ENCODE measurements at regions not wholly inside any gene's neighbourhood (a gene's known extent, or its start where the extent isn't known, plus 50 kb on each side); places are given as distances from the start of the nearest gene placed in this dataset.

GRCh38 chr2:82675186-82675585 is 1783.9 kb downstream of the SUCLG1 start:
- DNase-seq (ENCODE audit: insufficient read length, low spot score) (peak; percentile 14), FAIRE-seq (no peak)

- FAIRE-seq (no peak), DNase-seq (ENCODE audit: insufficient read length, low spot score) (no peak)
Measured at GRCh38 chr2:82674652-82675051, 1784.4 kb downstream of the SUCLG1 start.

GRCh38 chr2:82667491-82667890 is 1791.6 kb downstream of the SUCLG1 start:
- no peak for DNase-seq (ENCODE audit: insufficient read length, low spot score)
- no peak for FAIRE-seq

GRCh38 chr2:82665691-82666090 is 1793.4 kb downstream of the SUCLG1 start:
- no peak for DNase-seq (ENCODE audit: insufficient read length, low spot score)
- no peak for FAIRE-seq

GRCh38 chr2:82657106-82657505 is 1802.0 kb downstream of the SUCLG1 start:
- FAIRE-seq: no peak
- no peak for DNase-seq (ENCODE audit: insufficient read length, low spot score)

DNA sequence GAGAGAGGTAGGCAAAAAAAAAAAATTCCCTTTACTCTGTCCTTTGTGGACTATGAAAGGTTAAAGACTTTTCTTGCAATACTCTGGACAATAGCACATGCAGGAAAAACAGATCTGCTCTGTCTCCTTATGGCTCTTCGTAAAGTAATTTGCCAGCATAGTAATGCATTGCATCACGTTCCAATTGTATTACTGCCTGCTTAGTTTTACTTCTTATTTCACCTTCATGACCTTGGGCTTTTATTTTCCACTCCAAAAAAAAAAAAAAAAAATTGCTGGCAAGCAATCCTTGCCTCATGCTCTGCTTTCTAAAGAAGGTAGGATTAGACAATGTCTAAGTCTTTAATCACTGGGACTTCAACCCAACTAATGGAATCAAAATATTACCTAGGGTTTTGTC is 1802.7 kb downstream of the SUCLG1 start:
- FAIRE-seq (no peak), DNase-seq (ENCODE audit: insufficient read length, low spot score) (no peak)

DNA sequence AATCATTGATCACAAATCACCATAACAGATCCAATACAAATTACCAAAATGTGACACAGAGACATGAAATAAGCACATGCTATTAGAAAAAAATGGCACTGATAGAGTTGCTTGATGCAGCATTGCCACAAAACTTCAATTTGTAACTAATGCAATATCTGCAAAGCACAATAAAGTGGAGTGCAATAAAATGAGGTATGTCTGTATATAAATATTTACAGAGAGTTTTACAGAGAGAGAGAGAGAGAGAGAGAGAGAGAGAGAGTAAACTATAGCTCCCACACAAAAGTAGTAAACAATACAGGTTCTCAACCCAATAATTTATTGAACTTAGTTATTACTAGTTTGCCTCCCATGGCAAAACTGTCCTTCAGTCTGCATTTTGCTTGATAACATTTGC is 1807.0 kb downstream of the SUCLG1 start:
- no peak for FAIRE-seq
- DNase-seq (ENCODE audit: insufficient read length, low spot score): no peak

DNA sequence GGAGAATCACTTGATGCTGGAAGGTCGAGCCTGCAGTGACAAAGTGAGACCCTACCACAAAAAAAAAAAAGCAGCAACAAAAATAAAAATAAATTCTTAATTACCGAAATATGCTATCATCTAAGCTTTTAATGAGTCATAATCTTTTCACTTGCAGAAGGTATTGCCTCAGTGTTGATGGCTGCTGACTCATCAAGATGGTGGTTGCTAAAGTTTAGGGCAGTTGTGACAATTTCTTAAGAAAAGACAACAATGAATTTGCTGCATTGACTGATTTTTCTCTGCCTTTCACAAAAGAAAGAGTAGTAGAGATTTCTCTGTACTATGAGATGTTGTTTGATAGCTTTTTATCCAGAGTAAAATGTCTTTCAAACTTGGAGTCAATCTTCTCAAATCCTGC is 1809.0 kb downstream of the SUCLG1 start:
- FAIRE-seq: no peak
- DNase-seq (ENCODE audit: insufficient read length, low spot score): no peak

GRCh38 chr2:82641598-82642180 is 1817.4 kb downstream of the SUCLG1 start:
- DNase-seq (ENCODE audit: insufficient read length, low spot score): no peak
- no peak for FAIRE-seq

DNA sequence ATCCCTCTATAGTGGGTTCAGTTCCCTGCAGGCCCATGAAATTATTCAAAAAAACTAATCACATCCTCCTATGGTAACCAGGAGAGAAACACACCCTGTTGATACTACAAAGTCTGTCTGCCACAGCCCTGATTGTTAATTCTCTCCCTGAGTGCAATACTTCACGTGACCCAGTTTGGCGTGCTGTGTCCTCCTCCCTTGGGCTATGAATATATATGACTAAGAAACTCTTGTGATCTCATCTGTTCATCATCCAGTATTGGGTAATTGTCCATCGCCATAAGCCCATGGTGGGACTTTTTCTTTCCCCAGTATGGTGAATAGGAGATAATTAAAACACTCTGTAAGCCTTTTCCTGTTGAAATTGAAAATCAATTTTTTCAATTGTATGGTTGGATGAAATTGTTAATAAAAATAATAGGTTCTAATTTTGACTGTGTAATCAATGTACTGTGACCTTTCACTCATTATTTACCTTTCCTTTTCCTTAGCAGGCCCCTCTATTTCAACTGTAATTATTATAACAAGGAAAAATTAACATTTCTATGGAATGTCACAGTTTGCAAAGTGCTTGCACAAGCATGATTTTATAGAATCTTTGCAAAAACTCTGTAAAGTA is 1822.6 kb downstream of the SUCLG1 start:
- no peak for FAIRE-seq
- DNase-seq (ENCODE audit: insufficient read length, low spot score): no peak

DNA sequence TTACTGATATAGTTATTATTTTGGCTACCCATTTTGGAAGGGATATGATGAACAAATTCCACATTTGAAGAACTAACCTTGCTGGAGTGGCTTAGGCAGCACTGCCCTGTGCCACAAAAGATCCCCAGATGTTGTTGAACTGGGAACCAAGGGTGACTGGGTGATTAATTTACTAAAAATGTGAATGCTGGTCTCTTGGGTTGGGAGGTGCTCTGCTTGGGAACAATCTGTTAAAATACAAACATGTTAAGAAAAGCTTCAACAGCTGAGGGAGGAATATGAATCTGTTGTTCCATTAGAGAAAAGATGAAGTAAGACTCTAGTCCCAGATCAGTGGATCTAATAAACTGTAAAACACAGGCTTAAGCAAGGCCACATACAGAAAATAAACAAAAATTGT is 1860.1 kb downstream of the SUCLG1 start:
- FAIRE-seq: no peak
- no peak for DNase-seq (ENCODE audit: insufficient read length, low spot score)

GRCh38 chr2:82596581-82596980 is 1862.5 kb downstream of the SUCLG1 start:
- DNase-seq (ENCODE audit: insufficient read length, low spot score): no peak
- no peak for FAIRE-seq

DNA sequence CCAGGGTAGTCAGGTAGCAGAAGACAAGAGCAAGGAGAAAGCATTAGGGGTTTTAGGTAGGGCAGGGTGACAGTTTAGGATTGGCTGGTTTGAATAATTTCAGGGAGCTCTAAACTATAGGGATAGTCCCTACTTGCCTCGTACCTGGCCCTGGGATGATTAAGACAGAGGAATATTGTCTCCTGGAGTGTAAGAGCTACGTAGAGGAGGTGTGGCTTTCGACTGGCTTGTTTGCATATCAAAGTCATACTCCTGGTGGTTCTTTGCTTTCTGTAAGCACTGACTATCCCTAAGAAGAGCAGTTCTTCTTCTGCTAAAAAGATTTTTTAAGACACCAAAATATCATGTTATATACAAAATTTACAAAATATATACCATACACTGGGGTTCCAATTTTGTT is 1867.4 kb downstream of the SUCLG1 start:
- no peak for DNase-seq (ENCODE audit: insufficient read length, low spot score)
- FAIRE-seq: no peak

DNA sequence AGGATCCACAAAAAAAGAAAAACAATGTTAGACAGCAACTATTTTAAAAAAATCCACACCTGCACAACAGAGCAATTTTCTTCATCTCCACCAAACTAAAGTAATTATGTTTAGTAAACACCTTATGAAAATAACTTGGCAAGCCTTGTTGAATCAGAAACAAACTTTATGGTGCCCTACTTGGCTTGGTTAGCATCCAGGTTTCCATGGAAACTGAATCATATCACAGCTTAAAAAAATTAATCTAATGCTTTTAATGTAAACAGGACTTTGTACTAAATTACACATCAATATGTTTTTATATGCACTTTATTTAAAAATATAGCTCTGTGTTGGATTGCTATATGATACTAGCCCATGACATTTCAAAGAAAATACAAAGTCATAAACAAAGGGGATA is 1882.4 kb downstream of the SUCLG1 start:
- FAIRE-seq (no peak), DNase-seq (ENCODE audit: insufficient read length, low spot score) (no peak)

GRCh38 chr2:82539280-82539621 is 1919.8 kb downstream of the SUCLG1 start:
- no peak for FAIRE-seq
- no peak for DNase-seq (ENCODE audit: insufficient read length, low spot score)

DNA sequence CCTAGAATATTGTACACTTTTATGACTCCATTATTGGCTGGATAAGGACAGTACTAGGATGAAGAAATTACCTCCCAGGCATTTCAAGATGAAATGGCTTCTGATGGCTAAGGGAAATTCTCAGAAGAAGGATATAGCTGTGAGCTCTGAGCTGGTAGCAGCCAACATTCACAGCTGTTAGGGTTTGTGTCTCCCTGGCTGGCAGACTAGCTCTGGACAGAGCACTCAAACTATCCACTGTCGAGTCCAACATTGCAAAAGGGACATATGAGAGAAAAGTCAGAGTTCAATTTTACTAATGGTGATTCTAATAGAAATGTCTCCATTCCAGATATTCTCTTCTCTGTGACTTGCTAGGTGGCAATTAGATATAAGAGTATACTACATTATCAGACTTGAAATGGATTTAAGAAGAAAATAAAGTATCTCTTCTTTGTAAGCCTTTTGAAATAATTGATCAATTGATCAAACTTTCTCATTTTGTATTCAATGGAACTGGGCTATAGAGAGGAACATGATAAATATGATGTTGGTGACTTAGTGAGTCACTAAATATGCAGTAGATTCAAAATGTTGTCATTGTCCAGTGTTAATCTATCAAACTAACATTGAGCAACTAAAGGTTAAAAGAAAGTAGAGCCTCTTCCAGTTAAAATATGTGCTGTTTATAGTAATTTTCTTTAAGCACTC is 1920.3 kb downstream of the SUCLG1 start:
- no peak for FAIRE-seq
- DNase-seq (ENCODE audit: insufficient read length, low spot score): no peak

GRCh38 chr2:82528288-82528687 is 1930.8 kb downstream of the SUCLG1 start:
- no peak for FAIRE-seq
- DNase-seq (ENCODE audit: insufficient read length, low spot score): no peak

DNA sequence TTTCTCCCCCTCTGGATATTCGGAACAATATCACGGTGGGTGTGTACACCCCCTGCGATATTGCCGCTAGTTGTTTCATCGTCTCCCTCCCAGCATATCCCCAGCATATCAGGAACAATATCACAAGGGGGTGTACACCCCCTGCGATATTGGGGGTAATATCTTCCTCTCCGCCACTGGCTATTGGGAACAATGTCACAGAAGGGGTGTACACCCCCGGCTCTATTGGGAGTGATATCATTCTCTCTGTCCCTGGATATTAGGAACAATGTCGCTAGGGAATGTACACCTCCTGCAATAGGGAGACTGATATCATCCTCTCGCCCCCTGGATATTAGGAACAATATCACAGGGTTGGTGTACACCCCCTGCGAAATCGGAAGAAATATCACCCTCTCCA is 1932.0 kb downstream of the SUCLG1 start:
- no peak for DNase-seq (ENCODE audit: insufficient read length, low spot score)
- peak; percentile 54 for FAIRE-seq

GRCh38 chr2:82526277-82526676 is 1932.8 kb downstream of the SUCLG1 start:
- no peak for FAIRE-seq

GRCh38 chr2:82525744-82526143 is 1933.3 kb downstream of the SUCLG1 start:
- peak; percentile 31 for FAIRE-seq

More at GRCh38 chr2:82526277-82526676, 1932.8 kb downstream of the SUCLG1 start:
- no peak for DNase-seq (ENCODE audit: insufficient read length, low spot score)

DNA sequence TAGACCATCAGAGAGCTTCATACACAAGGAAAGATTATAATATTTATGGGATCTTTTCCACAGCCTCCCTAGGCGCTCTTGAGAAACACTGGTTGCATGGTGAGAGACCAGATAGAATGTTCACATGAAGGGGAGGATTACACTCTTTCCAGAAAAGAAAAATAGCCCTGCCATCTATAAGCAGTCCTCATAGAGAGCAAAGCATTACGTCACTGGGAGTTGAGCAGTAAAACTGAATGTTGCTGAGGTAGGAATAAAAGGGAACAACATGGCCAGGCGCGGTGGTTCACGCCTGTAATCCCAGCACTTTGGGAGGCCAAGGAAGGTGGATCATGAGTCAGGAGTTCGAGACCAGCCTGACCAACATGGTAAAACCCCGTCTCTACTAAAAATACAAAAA is 1934.3 kb downstream of the SUCLG1 start:
- FAIRE-seq: no peak
- no peak for DNase-seq (ENCODE audit: insufficient read length, low spot score)

More at GRCh38 chr2:82525744-82526143, 1933.3 kb downstream of the SUCLG1 start:
- no peak for DNase-seq (ENCODE audit: insufficient read length, low spot score)

GRCh38 chr2:82511894-82512293 is 1947.2 kb downstream of the SUCLG1 start:
- DNase-seq (ENCODE audit: insufficient read length, low spot score) (no peak), FAIRE-seq (no peak)
